ENCODE measurements at regions not wholly inside any gene's neighbourhood (a gene's known extent, or its start where the extent isn't known, plus 50 kb on each side); places are given as distances from the start of the nearest gene placed in this dataset.

DNA sequence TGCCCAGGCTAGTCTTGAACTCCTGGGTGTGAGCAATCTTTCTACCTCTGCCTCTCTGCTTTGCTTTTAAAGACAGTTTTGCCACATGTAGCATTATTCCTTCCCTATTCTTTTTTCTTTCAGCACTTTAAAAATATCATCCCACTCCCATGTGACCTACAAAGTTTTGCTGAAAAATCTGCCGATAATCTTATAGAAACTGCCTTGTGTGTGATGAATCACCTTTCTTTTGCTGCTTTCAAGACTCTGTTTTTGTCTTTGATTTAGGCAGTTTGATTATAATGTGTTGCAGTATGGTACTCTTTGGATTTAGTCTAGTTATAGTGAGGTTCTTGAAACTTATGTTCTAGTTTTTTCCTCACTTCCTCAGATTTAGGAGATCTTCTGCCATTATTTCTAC is 142.0 kb upstream of the KIF2B start:
- no peak for TF ChIP-seq ELF1 (IDR thresholded peaks at IDR 0.05)
- TF ChIP-seq YY1 (IDR thresholded peaks at IDR 0.05; ENCODE audit: low read depth): no peak
- TF ChIP-seq, protein P1, sequence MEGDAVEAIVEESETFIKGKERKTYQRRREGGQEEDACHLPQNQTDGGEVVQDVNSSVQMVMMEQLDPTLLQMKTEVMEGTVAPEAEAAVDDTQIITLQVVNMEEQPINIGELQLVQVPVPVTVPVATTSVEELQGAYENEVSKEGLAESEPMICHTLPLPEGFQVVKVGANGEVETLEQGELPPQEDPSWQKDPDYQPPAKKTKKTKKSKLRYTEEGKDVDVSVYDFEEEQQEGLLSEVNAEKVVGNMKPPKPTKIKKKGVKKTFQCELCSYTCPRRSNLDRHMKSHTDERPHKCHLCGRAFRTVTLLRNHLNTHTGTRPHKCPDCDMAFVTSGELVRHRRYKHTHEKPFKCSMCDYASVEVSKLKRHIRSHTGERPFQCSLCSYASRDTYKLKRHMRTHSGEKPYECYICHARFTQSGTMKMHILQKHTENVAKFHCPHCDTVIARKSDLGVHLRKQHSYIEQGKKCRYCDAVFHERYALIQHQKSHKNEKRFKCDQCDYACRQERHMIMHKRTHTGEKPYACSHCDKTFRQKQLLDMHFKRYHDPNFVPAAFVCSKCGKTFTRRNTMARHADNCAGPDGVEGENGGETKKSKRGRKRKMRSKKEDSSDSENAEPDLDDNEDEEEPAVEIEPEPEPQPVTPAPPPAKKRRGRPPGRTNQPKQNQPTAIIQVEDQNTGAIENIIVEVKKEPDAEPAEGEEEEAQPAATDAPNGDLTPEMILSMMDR (IDR thresholded peaks at IDR 0.05): no peak
- no peak for TF ChIP-seq POLR2AphosphoS5 (IDR thresholded peaks at IDR 0.05; ENCODE audit: low read depth, low read length)
- TF ChIP-seq FOXJ3 (CRISPR knock-in tag; IDR thresholded peaks at IDR 0.05): no peak
